HepG2 (cell line): ENCODE measurements at regions not wholly inside any gene's neighbourhood (a gene's known extent, or its start where the extent isn't known, plus 50 kb on each side); places are given as distances from the start of the nearest gene placed in this dataset.

ENCODE experiments used
- CEBPB ChIP-seq: IDR thresholded peaks from 2 replicates; pipeline ENCODE4 v1.6.1; 2011; ENCODE audit warnings: low read depth, low read length, improper control_type of control experiment, borderline replicate concordance
- TF ChIP-seq, protein P1 (sequence below): sonication (generic); formaldehyde crosslinking; IDR thresholded peaks from 2 replicates; pipeline ENCODE4 v1.8.1; 2022; ENCODE audit warnings: mild to moderate bottlenecking, missing genetic modification reagents

DNA sequence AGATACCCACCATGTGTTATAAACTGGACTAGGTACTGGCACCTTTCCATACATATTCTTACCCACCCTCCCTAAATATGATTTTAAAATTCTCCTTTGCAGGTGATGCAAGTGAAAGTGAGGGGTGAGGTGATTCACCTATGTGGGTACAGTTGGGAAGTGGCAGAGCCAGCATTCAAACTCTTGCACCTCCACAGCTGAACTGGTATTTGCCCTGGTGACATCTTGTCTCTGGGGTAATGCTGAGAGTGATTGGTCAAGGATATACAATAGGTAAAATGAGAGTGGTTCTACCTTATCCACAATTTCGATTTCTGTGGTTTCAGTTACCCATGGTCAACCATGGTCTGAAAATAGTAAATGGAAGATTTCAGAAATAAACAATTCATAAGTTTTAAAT lies 288.2 kb downstream of the MIAT start:
- TF ChIP-seq, protein P1, sequence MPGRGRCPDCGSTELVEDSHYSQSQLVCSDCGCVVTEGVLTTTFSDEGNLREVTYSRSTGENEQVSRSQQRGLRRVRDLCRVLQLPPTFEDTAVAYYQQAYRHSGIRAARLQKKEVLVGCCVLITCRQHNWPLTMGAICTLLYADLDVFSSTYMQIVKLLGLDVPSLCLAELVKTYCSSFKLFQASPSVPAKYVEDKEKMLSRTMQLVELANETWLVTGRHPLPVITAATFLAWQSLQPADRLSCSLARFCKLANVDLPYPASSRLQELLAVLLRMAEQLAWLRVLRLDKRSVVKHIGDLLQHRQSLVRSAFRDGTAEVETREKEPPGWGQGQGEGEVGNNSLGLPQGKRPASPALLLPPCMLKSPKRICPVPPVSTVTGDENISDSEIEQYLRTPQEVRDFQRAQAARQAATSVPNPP (CRISPR knock-in tag): no peak
- no peak for TF ChIP-seq CEBPB
